GM18870 (cell line): ENCODE measurements at regions not wholly inside any gene's neighbourhood (a gene's known extent, or its start where the extent isn't known, plus 50 kb on each side); places are given as distances from the start of the nearest gene placed in this dataset.
"Not testable (repeated sequence)": the region's sequence is repeated elsewhere in the genome, so short reads cannot be mapped to it uniquely, and the experiment has no call there.

Source experiments
- ATAC-seq: cut with Tn5 transposase; IDR thresholded peaks from one replicate; pipeline ENCODE4 v1.9.1; 2021; ENCODE audit warnings: moderate library complexity; ENCODE audit not compliant: unreplicated experiment

DNA sequence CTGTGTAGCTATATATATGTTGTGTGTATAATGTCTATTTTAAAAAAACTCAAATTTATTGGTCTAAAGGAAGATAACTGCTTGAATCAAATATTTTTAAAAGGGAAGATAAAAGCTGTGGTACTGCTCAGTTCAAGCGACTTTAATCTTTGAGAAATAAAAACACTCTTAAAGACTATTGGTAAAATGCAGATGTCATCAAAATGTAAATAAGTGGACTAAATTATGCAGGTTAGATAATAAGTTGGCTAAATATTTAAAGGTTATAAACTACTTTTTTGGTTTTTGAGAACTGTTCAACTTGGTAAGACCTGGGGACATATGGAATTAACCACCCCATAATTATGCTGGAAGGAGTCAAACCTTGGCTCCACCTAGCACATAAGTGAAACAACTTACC is 144.7 kb upstream of the ITM2A start:
- ATAC-seq: no peak

DNA sequence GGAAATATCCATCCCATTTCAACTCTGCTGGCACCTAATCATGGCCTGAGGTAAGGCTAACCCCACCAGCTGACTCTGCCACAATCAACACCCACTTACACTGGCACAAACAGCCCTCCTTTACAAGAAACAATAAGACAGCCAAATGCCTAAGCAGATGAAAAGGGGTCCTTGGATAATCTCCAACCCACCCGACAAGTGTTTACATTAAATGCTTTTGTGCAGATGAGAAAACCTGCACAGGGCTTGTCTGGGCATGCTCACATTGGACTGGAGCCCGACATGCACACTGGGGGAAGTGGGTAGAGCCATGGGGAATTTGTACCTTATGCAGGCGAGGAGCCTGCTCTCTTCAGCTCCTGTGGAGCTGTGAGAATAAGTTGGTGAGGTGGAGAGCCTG is 138.9 kb upstream of the ITM2A start:
- no peak for ATAC-seq

DNA sequence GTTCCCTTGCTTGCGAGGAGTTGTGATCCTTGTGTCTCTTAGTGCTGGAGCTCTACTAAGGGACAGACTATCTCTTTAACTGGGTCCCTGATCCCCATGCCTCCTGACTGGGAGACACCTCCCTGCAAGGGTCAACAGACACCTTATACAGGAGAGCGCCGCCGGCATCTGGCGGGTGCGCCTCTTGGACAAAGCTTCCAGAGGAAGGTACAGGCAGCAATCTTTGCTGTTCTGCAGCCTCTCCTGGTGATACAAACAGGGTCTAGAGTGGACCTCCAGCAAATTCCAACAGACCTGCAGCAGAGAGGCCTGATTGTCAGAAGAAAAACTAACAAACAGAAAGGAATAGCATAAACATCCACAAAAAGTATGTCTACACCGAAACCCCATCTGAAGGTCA is 115.6 kb upstream of the ITM2A start:
- no peak for ATAC-seq

DNA sequence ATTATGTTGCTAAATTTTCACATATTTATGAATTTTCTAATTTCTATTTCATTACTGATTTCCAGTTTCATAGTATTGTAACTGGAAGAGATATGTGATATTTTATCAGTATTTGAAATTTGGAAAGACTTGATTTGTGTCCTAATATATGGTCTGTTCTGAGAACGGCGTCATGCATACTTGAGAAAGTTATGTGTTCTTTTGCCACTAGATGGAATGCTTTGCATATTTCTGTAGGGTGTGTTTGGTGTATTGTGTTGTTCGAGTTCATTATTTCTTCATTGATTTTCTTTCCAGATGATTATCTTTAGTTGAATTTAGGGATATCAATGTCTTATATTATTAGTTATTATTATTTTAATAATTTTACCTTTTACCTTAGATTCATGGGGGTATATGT is 110.6 kb upstream of the ITM2A start:
- no peak for ATAC-seq

DNA sequence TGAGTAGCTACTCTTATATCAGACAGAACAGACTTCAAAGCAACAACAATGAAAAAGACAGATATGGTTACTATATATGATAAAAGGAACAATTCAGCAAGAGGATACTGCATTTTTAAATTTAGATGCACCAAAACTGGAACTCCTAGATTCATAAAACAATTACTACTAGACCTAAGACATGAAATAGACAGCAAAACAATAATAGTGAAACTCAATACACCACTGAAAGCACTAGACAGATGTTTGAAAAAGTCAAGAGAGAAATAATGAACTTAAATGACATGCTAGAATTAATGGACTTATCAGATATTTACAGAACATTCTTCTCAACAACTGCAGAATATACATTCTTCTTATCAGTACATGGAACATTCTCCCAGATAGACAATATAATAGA is 99.5 kb upstream of the ITM2A start:
- peak; percentile 63 for ATAC-seq

DNA sequence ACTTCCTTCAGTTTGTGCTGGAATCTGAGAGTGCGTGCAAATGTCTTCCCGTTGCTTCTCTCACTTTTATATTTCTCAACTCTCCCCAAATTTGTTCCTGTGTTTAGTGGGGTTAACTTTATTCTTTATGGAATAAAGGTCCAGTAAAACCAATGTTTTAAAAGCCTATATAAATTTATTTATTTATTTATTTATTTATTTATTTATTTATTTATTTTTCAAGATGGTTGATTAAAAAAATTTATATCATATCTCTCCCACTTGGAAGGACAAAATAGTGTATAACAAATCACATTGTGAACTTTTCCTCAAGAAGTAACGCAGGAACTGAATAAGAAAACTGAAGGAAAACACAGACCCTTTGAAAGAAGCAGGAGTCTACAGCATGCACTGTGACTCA is 95.3 kb upstream of the ITM2A start:
- no peak for ATAC-seq

DNA sequence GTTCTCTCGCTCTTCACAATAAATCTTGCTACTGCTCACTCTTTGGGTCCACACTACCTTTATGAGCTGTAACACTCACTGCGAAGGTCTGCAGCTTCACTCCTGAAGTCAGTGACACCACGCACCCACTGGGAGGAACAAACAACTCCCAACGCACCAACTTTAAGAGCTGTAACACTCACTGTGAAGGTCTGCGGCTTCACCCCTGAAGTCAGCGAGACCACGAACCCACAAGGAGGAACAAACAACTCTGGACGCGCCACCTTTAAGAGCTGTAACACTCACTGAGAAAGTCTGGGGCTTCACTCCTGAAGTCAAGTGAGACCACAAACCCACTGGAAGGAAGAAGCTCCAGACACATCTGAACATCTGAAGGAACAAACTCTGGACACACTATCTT is 89.5 kb upstream of the ITM2A start:
- ATAC-seq: not testable (repeated sequence)

DNA sequence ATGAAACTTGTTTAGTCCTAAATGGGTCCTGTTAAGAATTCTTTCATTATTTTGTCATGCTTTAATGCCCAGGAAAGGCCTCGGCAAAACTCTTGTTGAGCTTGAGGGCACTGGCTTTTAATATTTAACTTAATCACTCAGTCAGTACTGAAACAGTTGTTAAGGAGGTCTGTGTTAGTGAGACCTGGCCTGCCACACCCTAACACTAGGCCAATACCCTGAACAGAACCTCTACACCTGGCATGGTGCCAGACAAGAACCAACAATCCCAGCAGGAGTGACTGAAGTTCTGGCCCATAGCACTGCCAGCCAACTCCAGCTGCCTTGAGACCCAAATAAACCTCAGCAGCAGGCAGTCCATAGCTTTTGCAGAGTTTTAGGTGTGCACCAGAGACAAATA is 85.7 kb upstream of the ITM2A start:
- ATAC-seq: no peak

DNA sequence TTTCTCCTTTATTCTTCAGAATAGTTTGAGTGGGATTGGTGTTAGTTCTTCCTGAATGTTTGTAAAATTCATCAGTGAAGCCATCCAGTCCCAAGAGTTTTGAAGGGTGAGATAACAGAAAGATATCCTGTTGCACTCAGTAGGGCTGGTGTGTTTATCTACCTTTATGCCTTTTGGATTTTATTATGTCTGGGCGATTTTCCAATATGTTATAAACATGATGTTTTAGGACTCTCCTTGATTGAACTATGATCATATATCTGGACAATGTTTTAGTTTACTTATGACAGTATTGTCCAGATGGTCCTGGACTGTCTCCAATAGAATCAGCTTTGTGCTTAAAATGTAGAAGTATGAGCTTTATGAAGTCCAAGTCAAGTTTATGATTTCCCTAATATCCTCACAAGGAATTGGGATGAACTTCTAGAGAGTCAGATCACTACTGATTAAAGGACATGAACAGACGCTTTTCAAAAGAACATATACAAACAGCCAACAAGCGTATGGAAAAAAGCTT is 77.6 kb upstream of the ITM2A start:
- ATAC-seq: no peak

DNA sequence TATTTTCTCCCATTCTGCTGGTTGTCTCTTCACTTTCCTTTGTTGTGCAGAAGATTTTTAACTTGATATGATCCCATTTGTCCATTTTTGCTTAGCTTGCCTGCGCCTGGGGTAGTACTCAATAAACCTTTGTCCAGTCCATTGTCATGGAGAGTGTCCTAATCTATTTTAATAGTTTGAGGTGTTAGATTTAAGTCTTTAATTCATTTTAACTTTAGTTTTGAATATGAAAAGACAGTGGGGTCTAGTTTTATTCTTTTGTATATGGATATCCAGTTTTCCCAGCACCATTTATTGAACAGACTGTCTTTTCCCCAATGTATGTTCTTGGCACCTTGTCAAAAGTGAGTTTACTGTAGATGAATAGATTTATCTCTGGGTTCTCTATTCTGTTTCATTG is 76.0 kb upstream of the ITM2A start:
- ATAC-seq: no peak

DNA sequence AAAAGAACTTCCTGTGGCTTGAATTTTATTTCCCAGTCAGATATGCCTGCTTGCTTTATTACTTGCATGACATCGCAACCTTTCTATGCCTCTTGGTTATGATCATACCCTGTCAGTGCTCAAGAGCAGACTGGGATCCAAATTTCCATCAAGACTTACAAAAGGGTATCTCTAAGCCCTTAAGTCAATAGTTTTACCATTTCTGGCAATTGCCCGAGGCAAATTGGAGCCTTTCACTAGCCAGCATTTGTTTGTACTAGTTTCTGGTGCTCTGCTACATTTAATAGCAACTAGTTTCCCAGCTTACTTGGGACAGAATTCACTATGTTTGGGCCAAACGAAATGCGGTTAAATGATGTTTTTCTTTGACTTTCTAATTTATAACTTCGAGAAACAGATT is 73.2 kb upstream of the ITM2A start:
- ATAC-seq: no peak
